Kidney epithelial cell (primary cell): ENCODE measurements at regions not wholly inside any gene's neighbourhood (a gene's known extent, or its start where the extent isn't known, plus 50 kb on each side); places are given as distances from the start of the nearest gene placed in this dataset.

ENCODE experiments used
- DNase-seq: peaks from one replicate; pipeline ENCODE4 v3.0.0-alpha.2; 2010; ENCODE audit warnings: low read depth
- H3K27me3 ChIP-seq: 2 replicates; pipeline ENCODE4 v1.6.0; 2011; ENCODE audit warnings: low read length; ENCODE audit not compliant: control insufficient read depth, insufficient read depth
- H3K36me3 ChIP-seq: 2 replicates; pipeline ENCODE4 v1.5.1; 2011; ENCODE audit warnings: low read length; ENCODE audit not compliant: control insufficient read depth, insufficient read depth
- H3K4me3 ChIP-seq: 2 replicates; pipeline ENCODE4 v1.5.1; 2011; ENCODE audit warnings: low read depth, mild to moderate bottlenecking, control low read depth, low read length
- TF ChIP-seq, protein P1 (sequence below): IDR thresholded peaks from 2 replicates; pipeline ENCODE4 v1.5.1; 2011; ENCODE audit warnings: mild to moderate bottlenecking, moderate library complexity, low read length, control low read depth, inconsistent platforms; ENCODE audit not compliant: insufficient read depth, poor library complexity, severe bottlenecking

DNA sequence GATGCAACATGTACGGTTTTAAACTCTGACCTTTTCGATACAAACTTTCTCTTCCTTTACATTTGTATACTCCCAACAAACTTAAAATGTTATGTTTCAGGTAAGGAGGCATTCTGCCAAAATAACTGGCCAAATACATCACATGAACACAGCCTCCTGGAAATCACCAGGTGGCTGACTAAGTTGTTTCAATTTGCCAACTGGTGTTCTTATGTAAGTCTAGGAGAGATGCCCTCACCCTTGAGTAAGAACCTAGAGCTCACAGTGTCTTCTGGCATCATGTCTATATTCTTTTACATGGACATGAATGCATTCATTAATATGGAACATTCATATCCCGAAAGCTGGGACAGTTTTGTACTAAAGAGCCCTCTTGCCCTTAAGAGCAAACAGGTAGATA is 341.1 kb upstream of the NR2F2 start:
- H3K27me3 ChIP-seq: no peaks in the 10 kb centered on the region
- DNase-seq: no peak
- no peak overlapping the region for H3K4me3 ChIP-seq
- TF ChIP-seq, protein P1, sequence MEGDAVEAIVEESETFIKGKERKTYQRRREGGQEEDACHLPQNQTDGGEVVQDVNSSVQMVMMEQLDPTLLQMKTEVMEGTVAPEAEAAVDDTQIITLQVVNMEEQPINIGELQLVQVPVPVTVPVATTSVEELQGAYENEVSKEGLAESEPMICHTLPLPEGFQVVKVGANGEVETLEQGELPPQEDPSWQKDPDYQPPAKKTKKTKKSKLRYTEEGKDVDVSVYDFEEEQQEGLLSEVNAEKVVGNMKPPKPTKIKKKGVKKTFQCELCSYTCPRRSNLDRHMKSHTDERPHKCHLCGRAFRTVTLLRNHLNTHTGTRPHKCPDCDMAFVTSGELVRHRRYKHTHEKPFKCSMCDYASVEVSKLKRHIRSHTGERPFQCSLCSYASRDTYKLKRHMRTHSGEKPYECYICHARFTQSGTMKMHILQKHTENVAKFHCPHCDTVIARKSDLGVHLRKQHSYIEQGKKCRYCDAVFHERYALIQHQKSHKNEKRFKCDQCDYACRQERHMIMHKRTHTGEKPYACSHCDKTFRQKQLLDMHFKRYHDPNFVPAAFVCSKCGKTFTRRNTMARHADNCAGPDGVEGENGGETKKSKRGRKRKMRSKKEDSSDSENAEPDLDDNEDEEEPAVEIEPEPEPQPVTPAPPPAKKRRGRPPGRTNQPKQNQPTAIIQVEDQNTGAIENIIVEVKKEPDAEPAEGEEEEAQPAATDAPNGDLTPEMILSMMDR: no peak
- no peaks in the 10 kb centered on the region for H3K36me3 ChIP-seq

DNA sequence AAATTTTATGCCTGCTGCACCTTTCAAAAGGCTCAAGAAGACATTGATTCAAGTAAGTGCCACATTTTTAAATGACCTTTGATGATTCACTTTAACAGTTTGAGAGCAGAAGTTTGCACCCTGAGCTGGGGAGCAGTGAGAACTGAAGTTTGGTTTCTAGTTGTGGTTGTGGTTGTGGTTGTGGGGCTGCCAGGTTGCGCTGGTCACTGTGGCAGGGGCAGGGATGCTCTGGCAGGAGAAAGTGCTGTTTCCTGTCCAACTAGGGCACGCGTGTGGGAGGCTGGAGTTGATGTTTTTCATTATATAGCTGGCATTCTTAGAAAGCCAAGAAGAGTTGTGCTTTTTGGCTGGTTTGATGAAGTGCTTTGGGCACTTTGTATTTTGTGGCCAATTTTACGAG is 339.7 kb upstream of the NR2F2 start:
- Histone ChIP-seq H3K36me3 (no peaks in the 10 kb centered on the region), H3K4me3 (no peak overlapping the region), H3K27me3 (no peaks in the 10 kb centered on the region)
- TF ChIP-seq, protein P1: no peak
- no peak for DNase-seq

DNA sequence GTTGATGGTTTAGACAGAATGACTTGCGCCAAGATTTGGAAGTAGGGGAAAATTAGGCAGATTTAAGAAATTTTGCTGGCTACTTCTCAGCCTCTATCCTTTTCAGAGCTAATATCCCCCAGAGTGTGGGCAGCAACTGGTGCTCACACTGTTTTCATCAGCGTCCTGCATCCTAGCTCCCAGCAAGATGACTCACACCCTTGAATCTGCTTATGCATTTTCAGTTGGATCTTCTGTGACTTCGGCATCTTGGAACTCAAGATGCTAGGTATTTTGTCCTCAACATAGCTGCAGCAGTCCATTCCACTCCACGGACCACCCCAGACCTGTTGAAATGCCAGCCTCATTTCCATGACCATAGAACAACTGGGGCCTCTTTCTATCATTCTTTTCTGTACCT is 336.1 kb upstream of the NR2F2 start:
- Histone ChIP-seq H3K4me3 (no peak overlapping the region), H3K27me3 (no peaks in the 10 kb centered on the region), H3K36me3 (no peaks in the 10 kb centered on the region)
- no peak for DNase-seq
- TF ChIP-seq, protein P1: no peak

DNA sequence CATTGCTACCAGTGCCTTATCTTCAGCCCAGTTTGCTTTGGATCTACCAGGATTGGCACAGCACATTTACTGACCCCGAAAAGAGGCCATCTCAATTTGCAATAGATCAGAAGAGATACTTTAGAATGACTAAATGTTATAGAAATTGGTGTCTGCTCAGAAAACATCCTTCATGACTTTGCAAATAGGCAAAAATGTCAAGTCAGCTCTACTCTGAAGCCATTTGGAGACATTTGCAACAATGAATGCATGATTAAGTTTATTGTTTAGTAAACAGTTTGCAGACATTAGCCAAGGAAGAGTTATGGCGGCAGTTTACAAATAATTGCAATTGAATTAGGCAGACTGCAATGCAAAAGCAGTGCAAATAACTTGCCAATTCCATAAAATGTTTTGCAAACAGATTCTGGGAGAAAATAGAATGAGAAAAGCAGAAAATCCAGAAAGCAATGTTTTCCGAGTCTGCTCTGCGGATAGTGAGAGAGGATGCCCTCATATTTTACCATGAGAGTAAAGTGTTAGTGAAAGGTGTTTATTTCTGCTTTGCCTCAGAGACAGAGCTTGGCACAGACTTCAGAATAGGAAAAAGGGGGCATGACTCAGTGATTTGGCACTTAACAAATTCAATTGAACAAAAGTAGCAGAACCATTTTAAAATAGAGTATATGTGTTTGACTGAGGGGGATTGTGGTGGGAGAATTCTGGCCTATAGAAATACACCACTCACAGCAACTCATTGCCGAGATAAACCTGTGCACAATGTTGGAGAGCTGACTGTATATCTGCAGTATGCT is 334.9 kb upstream of the NR2F2 start:
- Histone ChIP-seq H3K4me3 (no peak overlapping the region), H3K36me3 (no peaks in the 10 kb centered on the region), H3K27me3 (no peaks in the 10 kb centered on the region)
- TF ChIP-seq, protein P1: no peak
- no peak for DNase-seq

DNA sequence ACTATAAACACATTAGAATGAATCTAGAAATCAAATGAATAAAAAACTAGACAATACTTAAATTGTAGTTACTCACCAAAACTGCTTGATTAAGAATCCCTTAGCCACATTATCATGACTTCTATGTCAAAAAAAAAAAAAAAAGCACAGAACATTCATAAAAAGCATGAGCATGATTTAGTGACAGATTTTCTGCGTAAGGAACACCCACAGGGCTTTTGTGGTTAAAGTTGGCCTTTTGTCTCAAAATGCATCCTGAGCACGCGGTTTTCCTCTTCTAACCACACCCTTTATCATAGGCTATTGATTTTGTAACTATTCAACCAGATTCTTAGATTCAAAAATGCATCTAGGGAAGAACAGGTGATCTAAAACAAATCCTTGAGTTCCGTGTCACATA is 334.0 kb upstream of the NR2F2 start:
- Histone ChIP-seq H3K4me3 (no peak overlapping the region), H3K27me3 (no peaks in the 10 kb centered on the region), H3K36me3 (no peaks in the 10 kb centered on the region)
- no peak for DNase-seq
- TF ChIP-seq, protein P1: no peak

DNA sequence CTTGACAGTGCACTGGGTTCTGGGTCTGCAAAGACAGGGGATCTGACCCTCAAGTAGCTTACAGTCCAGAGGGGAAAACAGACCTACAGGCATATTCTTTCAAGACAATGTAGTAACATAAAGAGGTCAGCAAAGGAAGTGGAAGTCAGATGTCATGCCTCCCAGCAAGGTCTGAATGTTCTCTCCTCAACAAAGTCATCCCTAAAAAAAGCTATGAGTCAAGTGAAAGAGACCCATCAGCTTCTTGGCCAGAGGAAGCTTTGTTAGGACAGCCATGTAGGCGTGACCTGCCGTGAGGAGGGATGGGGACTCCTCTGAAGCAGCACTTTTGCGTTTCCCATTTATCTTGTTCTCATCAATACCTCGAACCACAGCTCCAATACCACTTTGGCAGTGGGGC is 331.6 kb upstream of the NR2F2 start:
- H3K36me3 ChIP-seq: no peaks in the 10 kb centered on the region
- no peak overlapping the region for H3K4me3 ChIP-seq
- DNase-seq: no peak
- no peaks in the 10 kb centered on the region for H3K27me3 ChIP-seq
- TF ChIP-seq, protein P1: no peak
